Smooth muscle cell (in vitro differentiated cells): ENCODE measurements at regions not wholly inside any gene's neighbourhood (a gene's known extent, or its start where the extent isn't known, plus 50 kb on each side); places are given as distances from the start of the nearest gene placed in this dataset.

Experiments used
- DNase-seq: peaks from one replicate; lab custom pipeline; 2025; ENCODE audit not compliant: unreplicated experiment; lab: John Stamatoyannopoulos, UW
- H2AFZ ChIP-seq: fragments of 200-600 bp; sonication (generic); 2 replicates; pipeline ENCODE4 v1.6.0; 2016; ENCODE audit warnings: antibody characterized with exemption, low read depth, mild to moderate bottlenecking
- H3F3A ChIP-seq: fragments of 200-600 bp; sonication (generic); 2 replicates; pipeline ENCODE4 v1.6.0; 2017; ENCODE audit warnings: antibody characterized with exemption, low read depth
- H3K27ac ChIP-seq: fragments of 200-600 bp; sonication (generic); 2 replicates; pipeline ENCODE4 v1.5.1; 2016; ENCODE audit warnings: low read depth, mild to moderate bottlenecking
- H3K27me3 ChIP-seq: fragments of 200-600 bp; sonication (generic); 2 replicates; pipeline ENCODE4 v1.6.1; 2016; ENCODE audit warnings: low read depth, mild to moderate bottlenecking
- H3K36me3 ChIP-seq: fragments of 200-600 bp; sonication (generic); 2 replicates; pipeline ENCODE4 v1.5.1; 2016; ENCODE audit warnings: low read depth
- H3K4me1 ChIP-seq: fragments of 200-600 bp; sonication (generic); 2 replicates; pipeline ENCODE4 v1.5.1; 2016; ENCODE audit warnings: low read depth
- H3K4me2 ChIP-seq: fragments of 200-600 bp; sonication (generic); 2 replicates; pipeline ENCODE4 v1.6.0; 2016; ENCODE audit warnings: mild to moderate bottlenecking
- H3K4me3 ChIP-seq: fragments of 200-600 bp; sonication (generic); 2 replicates; pipeline ENCODE4 v1.5.1; 2016; ENCODE audit warnings: mild to moderate bottlenecking
- H3K79me2 ChIP-seq: fragments of 200-600 bp; sonication (generic); 2 replicates; pipeline ENCODE4 v1.6.0; 2016; ENCODE audit warnings: low read depth, mild to moderate bottlenecking
- H3K9ac ChIP-seq: fragments of 200-600 bp; sonication (generic); 2 replicates; pipeline ENCODE4 v1.6.0; 2016; ENCODE audit warnings: low read depth
- H3K9me3 ChIP-seq: fragments of 200-600 bp; sonication (generic); replicated peaks from 2 replicates; pipeline ENCODE4 v1.5.1; 2016; ENCODE audit warnings: low read depth
- H4K20me1 ChIP-seq: fragments of 200-600 bp; sonication (generic); 2 replicates; pipeline ENCODE4 v1.6.0; 2016; ENCODE audit warnings: low read depth
- CTCF ChIP-seq: fragments of 200-600 bp; sonication (generic); IDR thresholded peaks from 2 replicates; pipeline ENCODE4 v1.5.1; 2017; ENCODE audit warnings: borderline replicate concordance, mild to moderate bottlenecking, antibody characterized with exemption; ENCODE audit not compliant: insufficient read depth, poor library complexity, severe bottlenecking
- WGBS: methylation state at CpG from one replicate; pipeline ENCODE4 v1.1.7; 2016; ENCODE audit warnings: low lambda C conversion rate; 5-methylcytosine and 5-hydroxymethylcytosine counted together

- H3K4me1 ChIP-seq = peaks cover 13% of the 10 kb centered on the region
- no peak overlapping the region for H2AFZ ChIP-seq
- DNase-seq = no peak
- peaks cover 91% of the 10 kb centered on the region for H4K20me1 ChIP-seq
- no peak overlapping the region for H3K4me3 ChIP-seq
- no peaks in the 10 kb centered on the region for H3K9me3 ChIP-seq
- WGBS = 95% methylated on average over 25 of the region's 25 CpGs
- H3K9ac ChIP-seq = no peak overlapping the region
- H3K27me3 ChIP-seq = no peaks in the 10 kb centered on the region
- H3K27ac ChIP-seq = no peak overlapping the region
- H3K36me3 ChIP-seq = no peaks in the 10 kb centered on the region
- TF ChIP-seq CTCF = no peak
- H3K4me2 ChIP-seq = no peak overlapping the region
- H3F3A ChIP-seq = peaks cover 6% of the 10 kb centered on the region
- H3K79me2 ChIP-seq = peaks cover 62% of the 10 kb centered on the region
These were observed 114.1 kb downstream of the RFLNA start for GRCh38 chr12:124408822-124409517.

GRCh38 chr12:124407074-124407473 lies 112.2 kb downstream of the RFLNA start:
- Histone ChIP-seq H3K4me1 (peaks cover 13% of the 10 kb centered on the region), H3K27me3 (no peaks in the 10 kb centered on the region), H3K36me3 (no peaks in the 10 kb centered on the region), H3F3A (peaks cover 3% of the 10 kb centered on the region), H2AFZ (no peak overlapping the region), H3K4me2 (no peak overlapping the region), H3K27ac (no peak overlapping the region), H4K20me1 (peaks cover 93% of the 10 kb centered on the region), H3K9ac (no peak overlapping the region), H3K4me3 (no peak overlapping the region), H3K9me3 (no peaks in the 10 kb centered on the region), H3K79me2 (peaks cover 73% of the 10 kb centered on the region)
- no peak for DNase-seq
- WGBS = 97% methylated on average over 8 of the region's 8 CpGs
- TF ChIP-seq CTCF = no peak

GRCh38 chr12:124406043-124406442 lies 111.2 kb downstream of the RFLNA start:
- H3K9ac ChIP-seq = no peak overlapping the region
- H4K20me1 ChIP-seq = peaks cover 88% of the 10 kb centered on the region
- peaks cover 73% of the 10 kb centered on the region for H3K79me2 ChIP-seq
- H3K4me1 ChIP-seq = peaks cover 10% of the 10 kb centered on the region
- peaks cover under 1% of the 10 kb centered on the region for H3F3A ChIP-seq
- no peak overlapping the region for H3K4me3 ChIP-seq
- no peaks in the 10 kb centered on the region for H3K36me3 ChIP-seq
- H3K9me3 ChIP-seq = no peaks in the 10 kb centered on the region
- no peak overlapping the region for H3K27ac ChIP-seq
- TF ChIP-seq CTCF = no peak
- DNase-seq = no peak
- H2AFZ ChIP-seq = no peak overlapping the region
- H3K27me3 ChIP-seq = no peaks in the 10 kb centered on the region
- whole genome bisulfite sequencing = 90% methylated on average over 10 of the region's 10 CpGs
- no peak overlapping the region for H3K4me2 ChIP-seq

GRCh38 chr12:124405592-124405991 lies 110.7 kb downstream of the RFLNA start:
- no peak overlapping the region for H3K4me2 ChIP-seq
- no peaks in the 10 kb centered on the region for H3K9me3 ChIP-seq
- no peak overlapping the region for H3K27ac ChIP-seq
- no peak for TF ChIP-seq CTCF
- H4K20me1 ChIP-seq = peaks cover 88% of the 10 kb centered on the region
- no peaks in the 10 kb centered on the region for H3K36me3 ChIP-seq
- H3F3A ChIP-seq = no peaks in the 10 kb centered on the region
- H2AFZ ChIP-seq = no peak overlapping the region
- no peaks in the 10 kb centered on the region for H3K27me3 ChIP-seq
- 91% methylated on average over 15 of the region's 15 CpGs for WGBS
- DNase-seq = no peak
- H3K79me2 ChIP-seq = peaks cover 71% of the 10 kb centered on the region
- H3K4me3 ChIP-seq = no peak overlapping the region
- no peak overlapping the region for H3K9ac ChIP-seq
- H3K4me1 ChIP-seq = peaks cover 5% of the 10 kb centered on the region
